GM19438 (cell line): ENCODE measurements at regions not wholly inside any gene's neighbourhood (a gene's known extent, or its start where the extent isn't known, plus 50 kb on each side); places are given as distances from the start of the nearest gene placed in this dataset.

Source experiments
- ATAC-seq: cut with Tn5 transposase; IDR thresholded peaks from one replicate; pipeline ENCODE4 v1.9.1; 2021; ENCODE audit warnings: low read depth; ENCODE audit not compliant: unreplicated experiment

- no peak for ATAC-seq
These were observed 56.7 kb upstream of the GUCA2B start for GRCh38 chr1:42096554-42096953.

GRCh38 chr1:42089246-42089645 lies 64.0 kb upstream of the GUCA2B start:
- ATAC-seq, result no peak

GRCh38 chr1:42086146-42086545 lies 67.1 kb upstream of the GUCA2B start:
- no peak for ATAC-seq

- no peak for ATAC-seq
These were observed 67.6 kb upstream of the GUCA2B start for GRCh38 chr1:42085596-42085995.

GRCh38 chr1:42081475-42081874 lies 71.7 kb upstream of the GUCA2B start:
- ATAC-seq, result no peak

GRCh38 chr1:42075179-42075578 lies 78.0 kb upstream of the GUCA2B start:
- no peak for ATAC-seq

GRCh38 chr1:42070996-42071395 lies 82.2 kb upstream of the GUCA2B start:
- no peak for ATAC-seq

- ATAC-seq, result no peak
These were observed 95.4 kb upstream of the GUCA2B start for GRCh38 chr1:42057800-42058199.

GRCh38 chr1:42056460-42056859 lies 96.8 kb upstream of the GUCA2B start:
- ATAC-seq, result no peak

- no peak for ATAC-seq
These were observed 98.1 kb upstream of the GUCA2B start for GRCh38 chr1:42055061-42055460.

GRCh38 chr1:42052072-42052699 lies 101.0 kb upstream of the GUCA2B start:
- ATAC-seq, result no peak

- no peak for ATAC-seq
These were observed 105.7 kb upstream of the GUCA2B start for GRCh38 chr1:42047508-42047880.

GRCh38 chr1:42046761-42047507 lies 106.3 kb upstream of the GUCA2B start:
- ATAC-seq, result no peak

GRCh38 chr1:42044346-42044745 lies 108.9 kb upstream of the GUCA2B start:
- no peak for ATAC-seq

- ATAC-seq, result no peak
These were observed 109.4 kb upstream of the GUCA2B start for GRCh38 chr1:42043811-42044210.

GRCh38 chr1:42043182-42043581 lies 110.0 kb upstream of the GUCA2B start:
- ATAC-seq, result no peak

- ATAC-seq, result no peak
These were observed 112.2 kb upstream of the GUCA2B start for GRCh38 chr1:42041031-42041430.

- ATAC-seq, result no peak
These were observed 113.1 kb upstream of the GUCA2B start for GRCh38 chr1:42040159-42040558.

- no peak for ATAC-seq
These were observed 114.9 kb upstream of the GUCA2B start for GRCh38 chr1:42038261-42038660.

- no peak for ATAC-seq
These were observed 115.6 kb upstream of the GUCA2B start for GRCh38 chr1:42037586-42037985.

GRCh38 chr1:42037161-42037560 lies 116.0 kb upstream of the GUCA2B start:
- ATAC-seq, result no peak

GRCh38 chr1:42035830-42036604 lies 117.2 kb upstream of the GUCA2B start:
- ATAC-seq, result peak; percentile 87
